NCI-H446 treated with DMSO at 0.1 percent for 48 hours (cell line): ENCODE measurements at regions not wholly inside any gene's neighbourhood (a gene's known extent, or its start where the extent isn't known, plus 50 kb on each side); places are given as distances from the start of the nearest gene placed in this dataset.

Experiments used
- DNase-seq: peaks from one replicate; lab custom pipeline; 2025; lab: John Stamatoyannopoulos, UW

- DNase-seq, result no peak
Measured at GRCh38 chr7:91323626-91324158, 59.5 kb downstream of the FZD1 start.

- no peak for DNase-seq
Measured at GRCh38 chr7:91324663-91325062, 60.4 kb downstream of the FZD1 start.

GRCh38 chr7:91325726-91326125 lies 61.5 kb downstream of the FZD1 start:
- DNase-seq, result no peak

GRCh38 chr7:91326516-91327199 lies 62.4 kb downstream of the FZD1 start:
- DNase-seq, result no peak

GRCh38 chr7:91327346-91327745 lies 63.1 kb downstream of the FZD1 start:
- no peak for DNase-seq

GRCh38 chr7:91329571-91329970 lies 65.3 kb downstream of the FZD1 start:
- no peak for DNase-seq

GRCh38 chr7:91330191-91330808 lies 66.1 kb downstream of the FZD1 start:
- DNase-seq, result no peak

- no peak for DNase-seq
Measured at GRCh38 chr7:91330866-91331265, 66.6 kb downstream of the FZD1 start.

- DNase-seq, result no peak
Measured at GRCh38 chr7:91336106-91336505, 71.9 kb downstream of the FZD1 start.

GRCh38 chr7:91338226-91339020 lies 74.2 kb downstream of the FZD1 start:
- DNase-seq, result no peak

GRCh38 chr7:91342346-91342745 lies 78.1 kb downstream of the FZD1 start:
- no peak for DNase-seq

GRCh38 chr7:91343420-91343960 lies 79.3 kb downstream of the FZD1 start:
- no peak for DNase-seq

- no peak for DNase-seq
Measured at GRCh38 chr7:91343996-91344629, 79.9 kb downstream of the FZD1 start.

- no peak for DNase-seq
Measured at GRCh38 chr7:91344911-91345310, 80.7 kb downstream of the FZD1 start.

GRCh38 chr7:91345449-91345848 lies 81.2 kb downstream of the FZD1 start:
- DNase-seq, result no peak

- DNase-seq, result no peak
Measured at GRCh38 chr7:91346426-91346825, 82.2 kb downstream of the FZD1 start.

- DNase-seq, result no peak
Measured at GRCh38 chr7:91347290-91347689, 83.1 kb downstream of the FZD1 start.

GRCh38 chr7:91348711-91349110 lies 84.5 kb downstream of the FZD1 start:
- no peak for DNase-seq

GRCh38 chr7:91351374-91351773 lies 87.1 kb downstream of the FZD1 start:
- DNase-seq, result no peak

- no peak for DNase-seq
Measured at GRCh38 chr7:91352091-91352490, 87.9 kb downstream of the FZD1 start.

GRCh38 chr7:91353848-91354247 lies 89.6 kb downstream of the FZD1 start:
- DNase-seq, result no peak
